IPS-15b (cell line): ENCODE measurements at regions not wholly inside any gene's neighbourhood (a gene's known extent, or its start where the extent isn't known, plus 50 kb on each side); places are given as distances from the start of the nearest gene placed in this dataset.

Experiments used
- H3K27me3 ChIP-seq: one replicate; pipeline ENCODE4 v1.6.1; 2013; ENCODE audit warnings: low read length; ENCODE audit not compliant: control insufficient read depth, insufficient read depth
- H3K36me3 ChIP-seq: one replicate; pipeline ENCODE4 v1.6.1; 2013; ENCODE audit warnings: low read length; ENCODE audit not compliant: control insufficient read depth, insufficient read depth
- H3K4me1 ChIP-seq: one replicate; pipeline ENCODE4 v1.6.1; 2013; ENCODE audit warnings: mild to moderate bottlenecking, low read length; ENCODE audit not compliant: control insufficient read depth, insufficient read depth
- H3K4me3 ChIP-seq: one replicate; pipeline ENCODE4 v1.5.1; 2013; ENCODE audit warnings: low read depth, low read length
- H3K9ac ChIP-seq: one replicate; pipeline ENCODE4 v1.6.1; 2013; ENCODE audit warnings: low read depth, mild to moderate bottlenecking, low read length
- H3K9me3 ChIP-seq: one replicate; pipeline ENCODE4 v1.6.1; 2013; ENCODE audit warnings: mild to moderate bottlenecking, low read length; ENCODE audit not compliant: control insufficient read depth, insufficient read depth

DNA sequence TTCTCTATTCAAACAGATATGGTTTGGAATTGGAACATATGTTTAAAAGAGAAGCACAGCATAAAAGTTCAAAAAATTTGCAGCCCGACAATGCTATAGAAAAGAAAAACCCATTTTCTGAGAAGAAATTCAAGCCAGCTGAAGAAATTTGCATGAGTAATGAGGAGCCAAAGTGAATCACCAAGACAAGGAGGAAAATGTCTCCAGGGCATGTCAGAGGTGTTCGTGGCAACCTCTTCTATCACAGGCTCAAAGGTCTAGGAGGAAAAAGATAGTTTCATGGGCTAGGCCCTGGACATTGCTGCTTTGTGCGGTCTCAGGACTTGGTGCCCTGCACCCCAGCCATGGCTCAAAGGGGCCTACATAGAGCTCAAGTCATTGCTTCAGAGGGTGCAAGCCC, 134.8 kb upstream of the ADAMTS16 start:
- no peaks in the 10 kb centered on the region for H3K27me3 ChIP-seq
- no peaks in the 10 kb centered on the region for H3K4me1 ChIP-seq

GRCh38 chr5:5006548-5006947, 133.6 kb upstream of the ADAMTS16 start:
- H3K36me3 ChIP-seq, result no peaks in the 10 kb centered on the region

More for the DNA sequence above, 134.8 kb upstream of the ADAMTS16 start:
- Histone ChIP-seq H3K9me3 (no peaks in the 10 kb centered on the region), H3K36me3 (no peaks in the 10 kb centered on the region), H3K9ac (no peak overlapping the region), H3K4me3 (no peak overlapping the region)

DNA sequence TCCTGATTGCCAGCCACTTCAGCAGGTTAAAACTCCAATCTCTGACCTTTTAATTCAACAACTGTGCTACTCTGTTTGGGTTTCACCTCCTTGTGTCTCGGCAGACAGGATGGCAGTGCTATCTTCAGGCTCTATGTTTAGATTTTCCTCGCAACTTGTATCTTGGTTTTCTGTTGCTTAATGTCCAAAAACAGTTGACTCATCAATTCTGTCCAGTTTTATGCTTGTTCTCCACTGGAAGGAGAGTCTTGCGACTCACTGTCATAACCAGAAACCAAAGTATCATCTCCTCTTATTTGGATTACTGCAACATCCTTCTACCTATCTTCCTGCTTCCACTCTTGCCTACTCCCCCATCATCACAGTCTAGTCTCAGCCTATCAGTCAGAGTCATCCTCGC, 130.9 kb upstream of the ADAMTS16 start:
- Histone ChIP-seq H3K4me1 (no peaks in the 10 kb centered on the region), H3K27me3 (no peaks in the 10 kb centered on the region), H3K9me3 (no peaks in the 10 kb centered on the region), H3K9ac (no peak overlapping the region), H3K4me3 (no peak overlapping the region), H3K36me3 (no peaks in the 10 kb centered on the region)

More at GRCh38 chr5:5006548-5006947, 133.6 kb upstream of the ADAMTS16 start:
- Histone ChIP-seq H3K4me3 (no peak overlapping the region), H3K27me3 (no peaks in the 10 kb centered on the region), H3K9me3 (no peaks in the 10 kb centered on the region), H3K4me1 (no peaks in the 10 kb centered on the region), H3K9ac (no peak overlapping the region)

GRCh38 chr5:5011151-5011550, 129.0 kb upstream of the ADAMTS16 start:
- Histone ChIP-seq H3K4me3 (no peak overlapping the region), H3K9me3 (no peaks in the 10 kb centered on the region), H3K36me3 (no peaks in the 10 kb centered on the region), H3K9ac (no peak overlapping the region), H3K4me1 (no peaks in the 10 kb centered on the region), H3K27me3 (no peaks in the 10 kb centered on the region)

DNA sequence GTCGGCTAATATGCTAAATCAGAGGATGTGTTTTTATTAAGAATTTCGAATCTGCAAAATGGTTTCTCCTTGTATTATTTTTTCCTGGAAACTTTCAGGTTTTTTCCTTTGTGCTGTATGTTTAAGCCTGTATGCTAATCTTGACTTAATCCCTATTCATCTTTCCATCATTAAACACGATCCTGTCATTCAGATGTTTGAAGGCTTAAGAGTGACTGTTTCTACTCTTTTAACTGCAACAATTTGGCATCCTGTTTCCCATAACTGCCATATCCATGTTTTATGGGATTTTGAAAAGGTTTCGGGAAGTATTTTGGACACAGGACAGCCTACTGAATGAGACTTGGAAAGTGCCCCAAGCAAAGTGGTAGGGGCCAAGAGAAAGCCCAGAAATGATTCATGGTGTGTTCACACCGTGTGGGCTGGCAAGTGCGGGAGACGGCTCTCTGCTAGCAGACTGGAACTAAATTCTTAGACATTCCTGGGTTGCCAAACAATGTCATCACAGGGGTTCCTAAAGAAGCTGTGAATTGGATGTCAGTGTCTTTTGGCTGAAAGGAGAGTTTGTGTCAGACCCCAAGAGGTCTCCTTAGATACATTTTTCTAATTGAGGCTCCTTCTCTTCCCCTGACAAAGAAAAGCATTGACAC, 125.4 kb upstream of the ADAMTS16 start:
- no peaks in the 10 kb centered on the region for H3K27me3 ChIP-seq
- H3K9ac ChIP-seq, result no peak overlapping the region
- H3K4me3 ChIP-seq, result no peak overlapping the region

GRCh38 chr5:5017827-5018577, 122.1 kb upstream of the ADAMTS16 start:
- H3K27me3 ChIP-seq, result no peaks in the 10 kb centered on the region
- no peaks in the 10 kb centered on the region for H3K4me1 ChIP-seq
- no peak overlapping the region for H3K4me3 ChIP-seq
- no peaks in the 10 kb centered on the region for H3K9me3 ChIP-seq
- H3K36me3 ChIP-seq, result no peaks in the 10 kb centered on the region
- H3K9ac ChIP-seq, result no peak overlapping the region

More for the DNA sequence above, 125.4 kb upstream of the ADAMTS16 start:
- H3K36me3 ChIP-seq, result no peaks in the 10 kb centered on the region
- H3K9me3 ChIP-seq, result no peaks in the 10 kb centered on the region
- H3K4me1 ChIP-seq, result no peaks in the 10 kb centered on the region

- H3K4me1 ChIP-seq, result no peaks in the 10 kb centered on the region
- H3K9ac ChIP-seq, result no peak overlapping the region
- H3K9me3 ChIP-seq, result no peaks in the 10 kb centered on the region
- no peaks in the 10 kb centered on the region for H3K36me3 ChIP-seq
- no peaks in the 10 kb centered on the region for H3K27me3 ChIP-seq
- H3K4me3 ChIP-seq, result no peak overlapping the region
Observed at GRCh38 chr5:5018578-5018970, 121.6 kb upstream of the ADAMTS16 start.

DNA sequence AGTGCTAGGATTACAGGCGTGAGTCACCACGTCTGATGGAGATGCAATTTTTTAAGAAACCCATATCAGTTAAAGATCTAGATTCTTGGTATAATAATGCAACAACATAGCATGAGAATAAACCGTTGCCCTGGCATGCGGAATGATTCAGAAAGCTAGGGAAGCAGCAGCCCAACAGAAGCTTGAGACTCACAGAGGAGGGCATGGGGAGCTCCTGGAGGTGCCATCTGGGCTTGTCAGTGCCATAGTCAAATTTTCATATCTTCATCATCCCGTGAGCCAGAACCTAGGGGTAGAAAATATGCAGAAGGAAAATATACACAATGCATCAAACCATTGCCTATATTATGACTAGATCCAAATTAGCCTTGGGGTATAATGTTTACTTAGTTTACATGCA, 118.7 kb upstream of the ADAMTS16 start:
- Histone ChIP-seq H3K36me3 (no peaks in the 10 kb centered on the region), H3K27me3 (no peaks in the 10 kb centered on the region), H3K4me3 (no peak overlapping the region), H3K4me1 (no peaks in the 10 kb centered on the region), H3K9me3 (no peaks in the 10 kb centered on the region), H3K9ac (no peak overlapping the region)

- Histone ChIP-seq H3K4me3 (no peak overlapping the region), H3K9me3 (no peaks in the 10 kb centered on the region), H3K9ac (no peak overlapping the region), H3K27me3 (no peaks in the 10 kb centered on the region), H3K36me3 (no peaks in the 10 kb centered on the region), H3K4me1 (no peaks in the 10 kb centered on the region)
Observed at GRCh38 chr5:5025098-5025773, 114.9 kb upstream of the ADAMTS16 start.

DNA sequence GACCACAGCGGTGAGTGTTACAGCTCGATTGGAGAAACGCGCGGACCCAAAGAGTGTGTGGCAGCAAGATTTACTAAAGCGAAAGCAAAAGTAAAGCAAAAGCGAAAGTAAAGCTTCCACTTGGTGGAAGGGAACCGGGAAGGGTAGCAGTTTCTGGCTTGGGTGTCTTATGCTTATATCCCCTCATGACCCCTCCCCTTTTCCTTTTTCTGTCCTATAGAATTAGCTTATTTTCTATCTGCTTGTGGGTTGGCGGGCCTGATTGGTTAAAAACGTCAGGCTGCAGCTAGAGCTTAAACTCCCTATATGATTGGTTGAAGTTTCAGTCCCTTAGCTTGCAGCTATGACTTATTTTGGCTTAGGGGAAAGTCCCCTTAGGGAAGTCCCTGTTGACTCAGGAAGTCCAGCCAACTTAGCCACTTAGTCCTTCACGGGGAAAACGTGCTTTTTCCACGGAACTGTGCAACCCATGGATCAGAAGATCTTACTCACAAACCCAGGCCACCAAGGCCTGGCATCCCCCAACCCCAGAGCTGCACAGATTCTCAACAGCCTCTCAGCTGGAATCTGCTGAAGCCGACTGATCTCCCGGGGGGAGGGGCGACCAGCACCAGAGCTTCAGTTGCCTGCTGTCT, 114.2 kb upstream of the ADAMTS16 start:
- Histone ChIP-seq H3K36me3 (no peaks in the 10 kb centered on the region), H3K27me3 (no peaks in the 10 kb centered on the region), H3K4me1 (no peaks in the 10 kb centered on the region), H3K9me3 (no peaks in the 10 kb centered on the region), H3K4me3 (no peak overlapping the region), H3K9ac (no peak overlapping the region)

DNA sequence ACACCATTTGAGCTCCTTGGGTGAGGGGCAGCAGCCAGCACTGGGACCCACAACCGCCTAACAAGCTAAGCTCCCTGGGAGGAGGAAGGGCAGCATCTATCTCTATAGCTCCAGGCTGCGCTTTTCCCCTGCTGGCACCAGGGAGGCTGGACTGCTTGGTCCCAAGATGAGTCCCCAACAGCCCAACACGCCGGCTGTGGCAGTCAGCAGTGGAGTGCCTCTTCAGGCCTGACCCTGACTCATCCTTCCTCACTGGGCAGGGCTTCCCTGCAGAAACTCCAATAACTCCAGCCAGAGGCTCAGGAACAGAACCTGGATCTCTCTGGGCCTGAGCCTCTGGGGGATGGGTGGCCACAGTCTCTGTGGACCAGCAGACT, 113.7 kb upstream of the ADAMTS16 start:
- Histone ChIP-seq H3K9ac (no peak overlapping the region), H3K4me3 (no peak overlapping the region), H3K27me3 (no peaks in the 10 kb centered on the region), H3K36me3 (no peaks in the 10 kb centered on the region), H3K4me1 (no peaks in the 10 kb centered on the region), H3K9me3 (no peaks in the 10 kb centered on the region)
